Superior temporal gyrus (tissue), 1 donor: ENCODE measurements at regions not wholly inside any gene's neighbourhood (a gene's known extent, or its start where the extent isn't known, plus 50 kb on each side); places are given as distances from the start of the nearest gene placed in this dataset.

ENCODE experiments used
- DNase-seq: peaks from one replicate; pipeline ENCODE4 v3.0.0-alpha.2; 2016; ENCODE audit errors: extremely low spot score

DNA sequence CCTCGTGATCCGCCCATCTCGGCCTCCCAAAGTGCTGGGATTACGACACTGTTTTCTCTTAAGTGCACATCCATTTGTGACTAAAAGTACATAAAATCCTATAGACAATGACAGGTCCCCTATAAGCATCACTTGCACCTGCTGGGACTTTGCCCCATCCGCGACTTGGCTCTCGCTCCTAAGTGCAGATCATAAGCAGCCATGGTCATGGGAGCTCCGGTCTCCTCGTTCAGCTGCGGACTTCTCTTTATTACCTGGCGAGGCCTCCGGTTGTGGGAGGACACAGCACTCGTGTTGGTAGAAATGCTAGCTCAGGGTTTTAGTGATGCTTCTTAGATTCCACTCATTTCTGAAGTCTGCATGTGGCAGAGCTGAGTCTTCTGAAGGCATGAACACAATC, 92.7 kb upstream of the ST6GAL2 start:
- DNase-seq, result no peak

DNA sequence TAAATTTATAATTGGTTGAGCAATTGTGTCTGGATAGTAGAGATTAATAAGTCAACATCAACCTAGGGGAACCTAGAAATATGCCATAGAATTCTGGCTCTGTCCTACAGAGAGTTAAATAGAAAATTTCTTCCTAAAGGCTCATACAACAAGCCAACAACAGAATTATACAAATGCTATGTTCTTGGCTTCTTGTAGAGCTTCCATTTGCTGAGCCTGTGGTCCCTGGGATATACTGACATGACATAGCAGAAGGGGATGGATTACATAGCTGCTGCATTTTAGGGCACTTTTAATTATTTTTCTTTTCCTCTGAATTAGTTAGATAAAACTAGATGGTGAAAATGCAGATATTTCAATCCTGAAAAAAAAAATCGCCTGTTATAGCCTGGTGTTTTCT, 95.5 kb upstream of the ST6GAL2 start:
- no peak for DNase-seq

DNA sequence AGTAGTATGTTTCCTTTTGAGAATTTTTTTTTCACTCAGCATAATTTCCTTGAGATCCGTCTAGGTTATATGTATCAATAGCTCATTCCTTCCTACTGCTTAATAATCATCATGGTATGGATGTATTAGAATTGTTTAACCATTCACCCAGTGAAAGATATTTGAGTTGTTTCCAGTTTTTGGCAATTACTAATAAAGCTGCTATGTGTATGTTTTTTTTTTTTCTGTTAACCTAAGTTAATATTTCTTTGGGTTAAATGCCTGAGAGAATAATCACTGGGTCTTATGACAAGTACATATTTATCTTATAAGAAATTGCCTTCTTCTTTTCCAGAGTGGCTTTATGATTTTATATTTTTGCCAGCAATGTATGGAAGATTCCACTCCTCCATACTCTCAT, 96.4 kb upstream of the ST6GAL2 start:
- DNase-seq, result no peak

DNA sequence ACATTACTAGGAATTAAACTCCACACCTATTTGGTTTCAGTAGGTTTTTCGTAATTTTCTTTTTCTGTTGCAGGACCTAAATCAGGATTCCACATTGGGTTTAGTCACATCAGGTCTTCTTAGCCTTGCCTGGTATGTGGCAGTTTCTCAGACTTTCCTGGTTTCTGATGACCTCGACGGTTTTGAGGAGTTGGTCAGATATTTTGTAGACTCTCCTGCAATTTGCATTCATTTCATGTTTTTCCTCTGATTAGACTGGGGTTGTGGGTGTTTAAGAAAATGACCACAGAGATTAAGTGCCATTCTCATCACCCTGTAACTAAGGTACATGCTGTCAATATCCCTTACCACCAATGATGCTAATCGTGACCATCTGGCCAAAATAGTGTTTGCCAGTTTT, 97.3 kb upstream of the ST6GAL2 start:
- no peak for DNase-seq

DNA sequence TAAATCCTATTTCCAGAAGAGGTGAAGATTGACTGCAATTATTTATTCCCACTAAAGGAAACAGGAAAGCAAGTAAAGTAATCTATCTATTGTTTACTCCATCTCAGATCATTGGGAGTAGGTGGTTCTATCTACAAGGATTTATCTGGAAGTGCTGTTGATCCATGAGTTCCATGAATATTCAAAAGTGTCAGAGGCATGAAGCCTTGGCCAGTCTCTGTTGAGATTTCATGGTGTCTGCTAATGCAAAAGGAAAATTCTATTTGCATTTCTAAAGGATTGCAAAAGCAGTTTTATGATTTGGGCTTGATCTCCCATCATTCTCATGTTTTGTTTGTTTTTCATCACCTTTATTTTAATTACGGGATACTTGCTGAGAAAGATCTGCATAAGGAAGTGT, 102.4 kb upstream of the ST6GAL2 start:
- DNase-seq, result no peak

DNA sequence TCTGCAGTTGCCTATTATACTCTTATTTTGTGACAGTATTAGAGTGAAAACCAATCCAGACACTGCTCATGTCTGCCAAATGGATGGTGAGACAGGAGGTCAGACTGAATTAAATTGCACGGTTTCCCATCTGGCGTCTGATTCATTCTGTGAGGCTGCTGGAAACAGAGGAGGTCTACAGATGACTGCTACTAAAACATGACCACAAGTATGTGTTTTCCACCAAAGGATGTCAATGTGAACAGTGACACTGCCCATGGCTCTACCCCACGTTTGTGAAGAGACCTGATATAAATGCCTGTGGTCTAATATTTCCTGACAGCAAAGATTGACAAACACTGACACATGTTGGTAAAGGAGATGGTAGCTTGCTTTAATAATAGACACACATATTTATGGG, 104.3 kb upstream of the ST6GAL2 start:
- DNase-seq, result no peak

DNA sequence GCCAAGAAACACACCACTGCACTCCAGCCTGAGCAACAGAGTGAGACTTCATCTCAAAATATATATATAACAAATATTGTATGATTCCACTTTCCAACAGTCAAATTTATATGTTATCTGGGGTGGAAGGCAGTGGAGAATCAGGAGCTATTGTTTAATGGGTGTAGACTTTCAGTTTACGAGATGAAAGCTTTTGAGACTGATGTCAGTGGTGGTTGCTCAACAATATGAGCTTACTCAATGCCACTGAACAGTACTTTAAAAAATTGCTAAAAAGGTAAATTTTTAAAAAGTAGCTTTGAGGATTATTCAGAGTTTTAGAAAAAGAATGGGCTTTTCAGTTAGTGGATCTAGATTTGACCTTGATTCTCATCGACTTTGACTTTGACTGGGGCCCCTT, 105.9 kb upstream of the ST6GAL2 start:
- no peak for DNase-seq

DNA sequence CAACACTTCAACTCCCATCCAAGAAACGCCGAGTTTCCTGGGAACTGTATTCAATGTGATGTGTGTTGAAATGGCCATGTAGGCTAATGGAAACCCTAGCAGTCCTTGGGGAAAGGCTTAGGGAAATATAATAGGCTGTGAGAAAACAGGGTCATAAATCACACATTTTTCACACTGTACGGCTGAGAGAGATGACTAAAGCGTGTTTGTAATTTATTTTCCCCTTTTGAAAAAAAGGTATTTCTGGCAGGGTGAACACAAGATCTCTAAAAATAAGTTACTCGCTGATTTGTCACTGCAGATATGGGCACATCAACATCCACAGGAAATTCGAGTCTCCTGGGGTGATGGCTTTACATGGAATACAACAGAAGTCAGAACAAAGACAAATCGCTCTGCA, 109.6 kb upstream of the ST6GAL2 start:
- no peak for DNase-seq

DNA sequence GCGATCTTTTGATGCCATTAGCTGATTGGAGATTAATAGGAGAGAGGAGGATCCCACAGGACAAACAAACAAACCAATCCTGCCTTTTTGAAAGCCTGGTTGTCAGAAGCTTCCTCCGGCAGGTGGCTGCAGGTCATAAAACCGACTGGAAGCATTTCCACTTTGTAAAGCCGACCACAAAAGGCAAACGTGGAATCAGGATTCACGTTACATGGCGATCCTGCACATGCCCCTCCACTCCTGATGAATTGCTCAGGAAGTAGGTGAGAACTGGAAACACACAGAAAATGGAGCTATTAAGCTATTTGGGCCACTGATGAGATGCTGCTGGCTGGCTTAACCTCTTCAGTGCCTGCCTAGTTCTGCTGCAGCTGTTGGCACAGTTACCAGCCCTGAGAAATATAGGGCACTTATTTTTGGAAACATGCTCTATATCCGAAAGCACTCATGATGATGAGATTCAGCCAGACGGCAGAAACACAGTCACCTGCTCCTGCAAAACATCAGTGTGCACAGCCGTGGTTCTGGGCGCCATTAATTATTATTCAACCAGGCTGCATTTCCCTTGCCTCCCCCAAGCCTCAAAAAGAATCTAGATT, 110.3 kb upstream of the ST6GAL2 start:
- DNase-seq, result no peak

DNA sequence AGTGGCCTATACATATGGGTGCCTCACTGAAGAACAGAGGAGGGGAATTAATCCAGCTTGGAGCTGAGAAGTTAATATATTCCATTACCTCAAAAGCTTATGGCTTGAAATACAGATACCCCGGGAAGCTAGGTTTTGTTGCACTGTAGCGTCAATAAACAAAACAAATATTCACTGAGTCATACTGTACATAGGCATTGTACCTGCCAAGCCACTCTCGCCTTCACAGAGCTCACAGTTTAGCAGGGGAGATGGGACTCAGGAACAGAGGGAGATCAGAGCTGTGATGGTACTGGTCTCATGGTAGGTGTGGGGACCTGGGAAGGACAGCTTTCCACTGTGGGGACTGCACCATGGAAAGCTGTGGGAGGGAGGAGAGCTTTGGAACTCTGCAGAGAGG, 111.2 kb upstream of the ST6GAL2 start:
- DNase-seq, result no peak

DNA sequence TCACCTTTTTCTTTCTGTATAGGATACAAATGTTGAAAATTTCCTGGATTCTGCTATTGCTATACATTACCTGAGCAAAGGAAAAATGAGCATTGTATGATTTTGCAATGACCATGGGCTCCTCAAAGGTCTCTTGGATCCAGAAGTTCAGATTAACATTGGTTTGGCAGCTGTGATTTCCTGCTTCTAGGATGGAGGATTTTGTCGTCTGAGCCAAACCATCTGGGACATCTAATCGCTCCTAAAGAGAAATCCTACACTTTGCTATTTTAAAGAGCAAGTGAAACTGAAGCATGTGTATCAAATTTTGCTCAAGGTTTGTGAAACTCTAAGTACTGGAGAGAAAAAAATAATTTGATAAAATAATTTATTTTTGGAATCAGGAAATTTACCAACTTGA, 115.1 kb upstream of the ST6GAL2 start:
- no peak for DNase-seq

DNA sequence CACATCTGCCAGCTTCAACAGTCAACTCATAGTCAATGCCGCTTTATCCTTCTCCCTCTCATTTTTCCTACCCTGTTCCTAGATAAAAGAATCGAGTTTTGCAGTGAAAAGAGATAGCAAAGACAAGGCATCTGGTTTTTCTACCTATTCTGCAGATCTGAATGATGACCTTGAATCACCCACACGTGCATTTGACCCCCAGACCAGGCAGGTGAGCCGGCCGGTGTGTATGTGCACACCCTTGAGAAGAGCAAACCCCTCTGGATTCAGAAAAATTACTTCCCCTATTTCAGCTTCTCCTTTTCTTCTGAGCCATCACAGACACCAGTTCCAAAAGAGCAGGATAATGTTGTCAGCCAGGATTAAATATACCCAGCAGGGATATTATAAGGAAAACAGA, 115.6 kb upstream of the ST6GAL2 start:
- no peak for DNase-seq

DNA sequence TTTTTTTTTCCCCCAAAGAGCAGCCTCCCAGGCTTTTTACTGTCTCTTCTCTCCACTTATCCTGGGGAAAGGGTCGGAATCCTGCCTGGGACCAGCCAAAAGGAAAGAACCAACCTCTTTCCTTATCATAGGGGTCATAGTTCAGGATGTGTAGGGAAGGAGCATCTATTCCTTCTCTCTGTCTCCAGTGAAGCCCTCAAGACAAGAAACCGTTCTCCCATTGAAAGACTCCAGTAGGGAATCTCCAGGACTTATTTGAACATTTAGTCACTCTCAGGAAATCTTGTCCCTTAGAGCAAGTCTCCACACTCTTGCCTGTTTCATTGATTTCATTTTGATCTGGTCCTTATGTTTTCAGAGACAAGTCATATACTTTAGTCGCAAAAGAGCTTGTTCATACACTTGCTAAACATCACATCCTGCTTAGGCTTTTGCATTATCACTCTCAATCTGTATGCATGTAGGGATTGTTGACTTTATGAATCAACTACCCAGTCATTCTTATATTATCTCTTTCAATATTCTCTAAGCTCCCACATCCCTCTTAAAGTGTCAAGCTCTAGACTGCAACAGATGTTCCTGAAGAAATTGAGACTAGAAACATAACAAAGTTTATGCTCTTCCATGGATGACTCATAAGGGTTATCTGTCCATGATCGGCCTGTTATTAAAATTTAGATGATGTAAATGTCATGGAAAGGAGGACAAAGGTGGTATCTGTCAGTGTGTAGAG, 116.2 kb upstream of the ST6GAL2 start:
- DNase-seq, result no peak

DNA sequence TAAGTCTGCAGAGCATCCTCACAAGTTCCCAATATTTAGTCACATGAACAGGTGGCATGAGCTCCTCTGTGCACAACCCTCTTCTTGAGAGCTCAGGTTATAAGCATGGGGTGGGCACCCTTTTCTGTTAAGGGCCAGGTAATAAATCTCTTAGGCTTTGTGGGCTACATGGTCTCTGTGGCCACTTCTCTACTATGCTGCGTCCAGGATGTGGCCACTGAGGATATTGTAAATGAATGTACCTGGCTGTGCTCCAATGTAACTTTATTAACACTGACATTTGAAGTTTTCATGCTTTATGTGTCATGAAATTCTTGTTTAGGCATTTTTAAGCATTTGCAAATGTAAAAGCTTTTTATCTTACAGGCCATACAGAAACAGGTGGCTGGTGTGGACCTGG, 116.8 kb upstream of the ST6GAL2 start:
- no peak for DNase-seq

DNA sequence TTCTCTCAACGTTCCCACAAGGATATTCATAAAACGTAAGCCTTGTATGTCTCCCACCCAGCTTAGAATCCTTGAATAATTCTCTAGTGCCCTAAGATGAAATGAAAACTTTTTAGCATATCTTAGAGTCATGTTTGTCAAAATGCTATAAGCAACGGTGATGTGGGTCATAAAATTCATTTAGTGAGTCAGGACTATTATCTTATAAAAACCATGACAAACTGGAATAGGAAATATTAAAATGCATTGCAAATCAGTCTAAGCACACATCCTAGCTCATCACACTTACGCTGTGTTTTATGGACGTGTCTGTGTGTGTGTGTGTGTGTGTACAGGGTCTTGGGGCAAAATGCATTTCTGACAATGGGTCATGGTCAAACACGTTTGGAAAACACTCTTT, 119.9 kb upstream of the ST6GAL2 start:
- no peak for DNase-seq

DNA sequence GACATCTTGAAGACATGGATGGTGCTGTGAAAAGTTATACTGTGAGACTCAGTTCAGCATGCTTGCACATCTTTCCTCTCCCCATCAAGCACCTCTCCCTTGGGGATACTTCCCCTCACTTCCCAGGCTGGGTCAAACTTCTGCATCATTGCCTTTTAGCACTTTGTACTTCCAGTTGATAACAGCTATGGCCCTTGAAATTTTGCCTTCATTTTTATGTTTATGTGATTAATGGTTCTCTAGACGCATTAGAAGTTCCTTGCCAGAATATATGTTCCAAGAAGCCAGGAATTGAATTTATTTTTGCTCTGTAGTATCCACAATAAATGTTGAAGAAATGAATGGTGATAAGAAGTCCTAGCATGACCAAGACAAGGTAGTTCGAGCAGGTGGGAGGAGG, 120.9 kb upstream of the ST6GAL2 start:
- DNase-seq, result no peak

DNA sequence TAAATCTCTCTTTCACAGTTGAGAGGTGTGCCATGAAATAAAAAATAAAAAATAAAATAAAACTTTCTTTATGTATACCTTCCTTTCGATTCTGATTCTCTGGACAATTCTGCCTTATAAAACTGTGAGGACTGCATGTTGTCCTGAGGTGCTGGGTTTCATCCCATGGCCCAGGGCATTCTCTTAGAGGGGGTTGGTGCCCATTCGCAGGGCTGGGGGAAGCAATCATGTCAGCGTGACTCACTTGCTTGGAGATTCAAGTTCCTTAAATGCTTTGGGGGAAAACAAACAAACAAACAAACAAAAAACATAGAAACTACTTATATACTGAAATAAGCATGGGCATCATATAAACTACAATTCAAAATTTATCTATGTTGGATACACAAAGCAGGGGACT, 122.0 kb upstream of the ST6GAL2 start:
- no peak for DNase-seq

DNA sequence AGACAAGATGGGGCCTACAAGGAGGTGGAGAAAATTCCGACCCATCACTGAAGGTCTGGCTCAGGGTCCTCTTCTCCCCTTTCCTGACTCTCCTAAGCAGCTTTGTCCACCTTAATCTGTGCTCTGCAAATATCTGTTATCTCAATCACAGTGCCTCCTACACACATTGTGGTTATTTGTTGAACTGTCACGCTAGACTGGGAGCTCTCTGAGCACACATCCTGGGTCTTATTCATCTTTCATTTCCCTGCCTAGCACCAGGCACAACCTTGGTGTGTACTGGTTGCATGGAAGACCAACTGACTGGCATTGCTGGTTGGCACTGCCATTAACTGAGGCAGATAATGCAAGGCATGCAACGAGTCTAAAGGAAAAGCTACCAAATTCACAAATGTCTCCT, 122.9 kb upstream of the ST6GAL2 start:
- no peak for DNase-seq

DNA sequence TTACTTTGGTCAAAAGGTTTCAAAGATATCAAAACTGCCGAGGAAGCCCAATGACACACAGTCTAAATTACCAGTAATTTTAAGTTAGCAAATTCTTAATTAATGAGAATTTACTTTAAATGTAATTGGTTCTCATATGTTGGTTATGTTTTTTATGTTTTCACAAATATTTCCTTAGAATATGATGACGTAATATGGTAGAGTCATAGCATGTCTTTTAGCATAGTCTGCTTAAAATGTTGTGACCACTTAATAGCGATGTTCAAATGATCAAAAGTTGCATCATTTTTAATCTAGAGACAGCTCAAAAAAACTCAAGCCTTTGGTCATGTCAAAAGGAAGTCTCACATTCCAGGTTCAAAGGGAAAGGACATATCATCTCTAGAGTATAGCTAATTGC, 123.3 kb upstream of the ST6GAL2 start:
- DNase-seq, result no peak

DNA sequence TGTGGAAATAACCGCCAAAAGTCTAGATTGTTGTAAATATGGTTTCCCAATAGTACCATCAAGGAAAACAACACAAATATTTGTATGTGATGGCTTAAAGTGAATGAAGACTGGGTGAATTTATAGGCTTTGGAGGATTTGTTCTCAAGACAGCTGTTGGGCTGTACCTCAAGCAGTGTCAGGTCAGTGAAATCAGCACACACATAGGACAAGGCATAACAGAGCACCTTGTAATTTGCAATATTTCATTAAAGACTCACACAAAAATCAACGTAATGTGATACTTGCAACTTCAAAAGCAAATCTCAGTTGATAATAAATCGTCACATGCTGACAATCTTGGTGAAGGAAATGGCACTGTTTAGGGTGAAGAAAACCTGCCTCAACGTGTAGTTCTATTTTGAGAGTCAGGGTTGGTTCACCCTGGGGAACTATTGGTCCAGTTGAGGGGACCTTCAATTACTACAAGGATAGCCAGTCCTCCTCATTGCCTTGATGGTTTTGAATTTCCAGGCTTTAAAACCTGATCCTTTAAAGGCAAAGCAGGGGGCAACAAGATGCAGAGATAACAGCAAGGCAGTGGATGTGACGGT, 126.8 kb upstream of the ST6GAL2 start:
- no peak for DNase-seq

DNA sequence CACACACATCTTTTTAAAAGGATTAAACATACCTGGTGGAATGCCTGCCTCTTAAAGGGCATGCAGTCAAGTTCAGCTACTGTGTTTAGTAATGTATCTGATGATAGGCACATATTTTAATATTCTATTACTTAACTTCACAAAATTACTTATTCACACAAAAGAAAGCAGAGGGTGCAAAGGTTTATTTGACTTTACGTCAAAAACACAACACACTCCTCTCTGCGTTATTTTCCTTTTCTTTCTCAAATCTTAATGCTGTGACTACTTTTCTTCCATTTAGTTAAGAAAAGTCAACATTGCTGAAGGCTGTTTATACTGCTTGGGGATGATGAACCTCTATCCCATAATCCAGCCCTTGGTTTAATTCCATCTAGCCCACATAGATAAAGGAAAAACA, 127.9 kb upstream of the ST6GAL2 start:
- no peak for DNase-seq

DNA sequence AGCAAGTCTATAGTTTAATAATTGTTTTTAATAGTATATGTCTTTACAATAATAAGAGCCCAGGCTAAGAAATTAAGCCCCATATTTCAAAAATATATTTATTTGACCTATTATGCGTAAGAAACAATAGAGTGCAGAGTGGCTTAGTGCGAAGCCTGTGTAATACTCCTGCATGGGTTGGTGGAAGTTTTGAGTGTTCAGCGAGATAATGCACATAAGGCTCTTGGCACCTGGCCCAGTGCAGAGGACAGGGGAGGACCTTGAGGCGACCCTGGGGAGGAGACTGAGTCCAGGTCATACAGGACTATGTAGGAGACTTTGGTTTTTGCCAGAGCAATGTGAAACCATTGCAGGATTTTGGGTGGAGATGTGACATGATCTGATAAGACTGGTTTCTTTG, 132.4 kb upstream of the ST6GAL2 start:
- DNase-seq, result no peak

DNA sequence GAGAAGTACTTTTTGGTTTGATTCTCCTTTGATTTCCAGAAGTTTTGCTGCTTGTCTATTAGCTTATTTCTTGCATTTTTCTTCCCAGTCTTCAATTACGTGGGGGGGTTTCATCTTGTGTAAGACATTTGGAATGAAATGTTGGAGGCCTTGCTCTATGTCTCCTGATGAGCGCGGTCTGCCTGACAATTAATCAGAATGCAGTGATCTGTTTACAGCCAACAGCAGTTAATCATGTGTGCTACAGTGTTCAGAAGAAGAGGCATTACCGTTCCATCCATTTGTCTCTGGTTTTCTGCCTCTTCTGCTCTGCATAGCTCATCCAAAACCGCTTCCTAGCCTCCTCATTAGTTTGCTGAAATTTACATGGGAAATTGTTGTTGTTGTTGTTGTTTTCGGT, 134.4 kb upstream of the ST6GAL2 start:
- DNase-seq, result no peak

DNA sequence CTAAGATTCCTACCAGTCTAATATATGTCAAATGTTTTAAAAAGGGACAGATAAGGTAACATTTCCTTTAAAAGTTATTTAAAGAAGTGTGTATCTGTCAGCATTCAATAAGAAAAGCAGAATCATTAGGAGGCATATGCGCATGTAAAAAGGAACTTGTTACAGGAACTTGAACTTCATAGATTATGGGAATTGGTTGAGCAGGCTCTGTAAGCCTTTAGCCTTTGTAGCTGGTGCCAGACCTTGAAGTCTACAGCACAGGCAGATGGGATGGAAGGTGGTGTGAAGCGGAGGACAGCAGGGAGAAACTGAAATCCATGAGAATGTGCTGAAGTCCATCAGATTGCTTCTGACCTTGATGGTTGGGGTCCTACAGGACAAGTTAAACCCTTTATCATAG, 138.3 kb upstream of the ST6GAL2 start:
- no peak for DNase-seq
